H9 (cell line): ENCODE measurements at regions not wholly inside any gene's neighbourhood (a gene's known extent, or its start where the extent isn't known, plus 50 kb on each side); places are given as distances from the start of the nearest gene placed in this dataset.

Experiments
- DNase-seq: peaks from one replicate; pipeline ENCODE4 v3.0.0-alpha.2; 2017
- H2AFZ ChIP-seq: one replicate; pipeline ENCODE4 v1.6.1; 2013; ENCODE audit warnings: mild to moderate bottlenecking, low read length, control low read depth, moderate library complexity
- H2AK5ac ChIP-seq: 2 replicates; pipeline ENCODE4 v1.6.1; 2013; ENCODE audit warnings: low read length, control low read depth, mixed read lengths; ENCODE audit not compliant: insufficient read length
- H2BK120ac ChIP-seq: one replicate; pipeline ENCODE4 v1.6.1; 2013; ENCODE audit warnings: low read depth, mild to moderate bottlenecking, low read length, control low read depth, inconsistent platforms; ENCODE audit not compliant: poor library complexity, severe bottlenecking
- H2BK12ac ChIP-seq: 2 replicates; pipeline ENCODE4 v1.6.1; 2013; ENCODE audit warnings: low read length, control low read depth, mixed read lengths, low read depth; ENCODE audit not compliant: insufficient read length
- H2BK15ac ChIP-seq: 2 replicates; pipeline ENCODE4 v1.6.1; 2013; ENCODE audit warnings: low read depth, low read length, control low read depth
- H2BK20ac ChIP-seq: one replicate; pipeline ENCODE4 v1.6.1; 2013; ENCODE audit warnings: low read depth, mild to moderate bottlenecking, low read length, control low read depth, inconsistent platforms; ENCODE audit not compliant: poor library complexity, severe bottlenecking
- H2BK5ac ChIP-seq: 2 replicates; pipeline ENCODE4 v1.6.1; 2013; ENCODE audit warnings: low read length, control low read depth, mixed read lengths; ENCODE audit not compliant: insufficient read length
- H3K14ac ChIP-seq: 2 replicates; pipeline ENCODE4 v1.6.1; 2013; ENCODE audit warnings: low read length, control low read depth; ENCODE audit not compliant: insufficient read depth
- H3K18ac ChIP-seq: 2 replicates; pipeline ENCODE4 v1.6.1; 2013; ENCODE audit warnings: low read depth, mild to moderate bottlenecking, mixed read lengths, low read length, control low read depth; ENCODE audit not compliant: insufficient read length
- H3K23ac ChIP-seq: 2 replicates; pipeline ENCODE4 v1.6.1; 2013; ENCODE audit warnings: low read length, control low read depth, mixed read lengths, low read depth; ENCODE audit not compliant: insufficient read length
- H3K23me2 ChIP-seq: 2 replicates; pipeline ENCODE4 v1.6.1; 2013; ENCODE audit warnings: low read depth, mild to moderate bottlenecking, mixed read lengths, low read length, control low read depth; ENCODE audit not compliant: insufficient read length, poor library complexity, severe bottlenecking
- H3K27ac ChIP-seq: 2 replicates; pipeline ENCODE4 v1.5.1; 2013; ENCODE audit warnings: low read length, control low read depth, mixed read lengths, low read depth; ENCODE audit not compliant: insufficient read length
- H3K27me3 ChIP-seq: 2 replicates; pipeline ENCODE4 v1.6.1; 2013; ENCODE audit warnings: low read length, control low read depth, inconsistent platforms; ENCODE audit not compliant: insufficient read depth
- H3K4ac ChIP-seq: 2 replicates; pipeline ENCODE4 v1.6.1; 2013; ENCODE audit warnings: low read depth, mild to moderate bottlenecking, control low read depth, inconsistent platforms, low read length, moderate library complexity
- H3K4me1 ChIP-seq: 2 replicates; pipeline ENCODE4 v1.6.1; 2013; ENCODE audit warnings: low read length, control low read depth, inconsistent platforms; ENCODE audit not compliant: insufficient read depth
- H3K4me2 ChIP-seq: 2 replicates; pipeline ENCODE4 v1.6.1; 2013; ENCODE audit warnings: low read length, control low read depth, mixed read lengths; ENCODE audit not compliant: insufficient read length, insufficient read depth
- H3K56ac ChIP-seq: 2 replicates; pipeline ENCODE4 v1.6.1; 2013; ENCODE audit warnings: low read depth, mild to moderate bottlenecking, mixed read lengths, low read length, control low read depth; ENCODE audit not compliant: insufficient read length
- H3K79me1 ChIP-seq: 2 replicates; pipeline ENCODE4 v1.6.1; 2013; ENCODE audit warnings: low read depth, mild to moderate bottlenecking, moderate library complexity, low read length, control low read depth, inconsistent platforms; ENCODE audit not compliant: insufficient read depth, poor library complexity, severe bottlenecking
- H3K79me2 ChIP-seq: 2 replicates; pipeline ENCODE4 v1.6.1; 2013; ENCODE audit warnings: low read length, control low read depth, inconsistent platforms; ENCODE audit not compliant: insufficient read depth
- H3K9ac ChIP-seq: 2 replicates; pipeline ENCODE4 v1.6.1; 2013; ENCODE audit warnings: low read length, control low read depth, mixed read lengths; ENCODE audit not compliant: insufficient read length; ENCODE audit errors: extremely low read depth
- H3K9me3 ChIP-seq: one replicate; pipeline ENCODE4 v1.6.1; 2013; ENCODE audit warnings: low read depth, low read length, inconsistent platforms; ENCODE audit not compliant: control insufficient read depth
- H3T11ph ChIP-seq: one replicate; pipeline ENCODE4 v1.6.1; 2013; ENCODE audit warnings: mild to moderate bottlenecking, low read length, control low read depth, inconsistent platforms
- H4K20me1 ChIP-seq: one replicate; pipeline ENCODE4 v1.6.1; 2013; ENCODE audit not compliant: control insufficient read depth, insufficient read length, insufficient read depth
- H4K5ac ChIP-seq: 2 replicates; pipeline ENCODE4 v1.6.1; 2013; ENCODE audit warnings: low read depth, mild to moderate bottlenecking, mixed read lengths, low read length, control low read depth; ENCODE audit not compliant: insufficient read length
- H4K8ac ChIP-seq: replicated peaks from 2 replicates; pipeline ENCODE4 v1.6.1; 2013; ENCODE audit warnings: low read length, control low read depth, mixed read lengths, low read depth; ENCODE audit not compliant: insufficient read length
- H4K91ac ChIP-seq: 2 replicates; pipeline ENCODE4 v1.6.1; 2013; ENCODE audit warnings: low read depth, mild to moderate bottlenecking, moderate library complexity, mixed read lengths, low read length, control low read depth; ENCODE audit not compliant: insufficient read length
- H3K27ac Mint-ChIP-seq, 3 experiments: 2 replicates in 2 of 3; 3 replicates in 1 of 3; pipeline ENCODE4 v1.8.0; 2020 to 2021; ENCODE audit warnings: mixed read lengths in 3 of 3, mild to moderate bottlenecking in 1 of 3, moderate library complexity in 1 of 3
- H3K27me3 Mint-ChIP-seq: 2 replicates; pipeline ENCODE4 v1.8.0; 2021; ENCODE audit warnings: low read depth, mild to moderate bottlenecking, moderate library complexity, mixed read lengths
- H3K36me3 Mint-ChIP-seq, 3 experiments: 2 replicates in 2 of 3; 3 replicates in 1 of 3; pipeline ENCODE4 v1.8.0; 2020 to 2021; ENCODE audit warnings: low read depth in 3 of 3, mixed read lengths in 3 of 3; ENCODE audit not compliant: insufficient read depth in 1 of 3
- H3K4me1 Mint-ChIP-seq, 2 experiments: 2 replicates each; pipeline ENCODE4 v1.8.0; 2020; ENCODE audit warnings: mixed read lengths in 2 of 2
- H3K4me3 Mint-ChIP-seq, 2 experiments: 2 replicates in 1 of 2; 3 replicates in 1 of 2; pipeline ENCODE4 v1.8.0; 2020 to 2021; ENCODE audit warnings: mild to moderate bottlenecking in 2 of 2, mixed read lengths in 2 of 2, moderate library complexity in 1 of 2
- H3K9me3 Mint-ChIP-seq, 2 experiments: 2 replicates in 1 of 2; 3 replicates in 1 of 2; pipeline ENCODE4 v1.8.0; 2020; ENCODE audit warnings: mild to moderate bottlenecking in 2 of 2, mixed read lengths in 2 of 2, moderate library complexity in 1 of 2
- WGBS: extraction: QIAGEN DNeasy Blood & Tissue Kit; methylation state at CpG from one replicate; pipeline ENCODE4 v1.1.7; 2013; ENCODE audit warnings: missing lambda C conversion rate, low lambda C conversion rate, mixed read lengths; ENCODE audit not compliant: insufficient read length; ENCODE audit errors: extremely low coverage; 5-methylcytosine and 5-hydroxymethylcytosine counted together
- TF ChIP-seq, protein P1 (sequence below): fragments of 200-600 bp; sonication (generic); conservative IDR thresholded peaks from 3 replicates; pipeline ENCODE4 v1.8.0; 2021; ENCODE audit warnings: antibody characterized with exemption, mild to moderate bottlenecking

DNA sequence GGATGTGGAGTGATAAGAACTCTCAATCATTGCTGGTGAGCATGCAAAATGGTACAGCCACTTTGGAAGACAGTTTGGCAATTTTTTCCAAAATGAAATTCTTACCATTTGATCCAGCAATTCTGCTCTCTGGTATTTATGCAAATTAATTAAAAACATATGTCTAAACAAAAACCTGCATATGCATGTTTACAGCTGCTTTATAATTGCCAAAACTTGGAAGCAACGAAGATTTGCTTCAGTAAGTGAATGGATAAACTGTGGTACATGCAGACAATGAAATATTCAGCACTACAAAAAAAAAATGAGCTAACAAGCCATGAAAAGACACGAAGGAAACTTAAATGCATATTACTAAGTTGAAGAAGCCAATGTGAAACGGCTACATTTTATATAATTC, 55.5 kb upstream of the SMLR1 start:
- Histone ChIP-seq H2AFZ (no peak overlapping the region), H4K5ac (no peak overlapping the region), H3T11ph (no peak overlapping the region), H3K9me3 (no peaks in the 10 kb centered on the region), H3K4me2 (no peak overlapping the region), H2BK12ac (no peak overlapping the region), H3K79me1 (no peaks in the 10 kb centered on the region), H3K9ac (no peak overlapping the region), H3K4me1 (no peaks in the 10 kb centered on the region), H3K27me3 (no peaks in the 10 kb centered on the region), H2BK20ac (no peak overlapping the region), H2BK15ac (no peak overlapping the region), H3K23ac (no peak overlapping the region), H3K18ac (no peak overlapping the region), H4K20me1 (no peaks in the 10 kb centered on the region), H3K79me2 (no peaks in the 10 kb centered on the region), H2BK120ac (no peak overlapping the region), H2AK5ac (no peak overlapping the region), H2BK5ac (no peak overlapping the region), H3K23me2 (no peaks in the 10 kb centered on the region), H3K27ac (no peak overlapping the region), H4K91ac (no peak overlapping the region), H4K8ac (no peak overlapping the region), H3K14ac (no peak overlapping the region), H3K4ac (no peak overlapping the region), H3K56ac (no peak overlapping the region)
- H3K36me3 Mint-ChIP-seq = no peaks in the 10 kb centered on the region
- no peaks in the 10 kb centered on the region for H3K27me3 Mint-ChIP-seq
- no peaks in the 10 kb centered on the region for H3K4me1 Mint-ChIP-seq
- no peaks in the 10 kb centered on the region for H3K9me3 Mint-ChIP-seq
- no peak overlapping the region for H3K27ac Mint-ChIP-seq
- no peak for DNase-seq
- no CpG with 5 or more reads among the region's 3 CpGs for WGBS
- no peak overlapping the region for H3K4me3 Mint-ChIP-seq
- TF ChIP-seq, protein P1, sequence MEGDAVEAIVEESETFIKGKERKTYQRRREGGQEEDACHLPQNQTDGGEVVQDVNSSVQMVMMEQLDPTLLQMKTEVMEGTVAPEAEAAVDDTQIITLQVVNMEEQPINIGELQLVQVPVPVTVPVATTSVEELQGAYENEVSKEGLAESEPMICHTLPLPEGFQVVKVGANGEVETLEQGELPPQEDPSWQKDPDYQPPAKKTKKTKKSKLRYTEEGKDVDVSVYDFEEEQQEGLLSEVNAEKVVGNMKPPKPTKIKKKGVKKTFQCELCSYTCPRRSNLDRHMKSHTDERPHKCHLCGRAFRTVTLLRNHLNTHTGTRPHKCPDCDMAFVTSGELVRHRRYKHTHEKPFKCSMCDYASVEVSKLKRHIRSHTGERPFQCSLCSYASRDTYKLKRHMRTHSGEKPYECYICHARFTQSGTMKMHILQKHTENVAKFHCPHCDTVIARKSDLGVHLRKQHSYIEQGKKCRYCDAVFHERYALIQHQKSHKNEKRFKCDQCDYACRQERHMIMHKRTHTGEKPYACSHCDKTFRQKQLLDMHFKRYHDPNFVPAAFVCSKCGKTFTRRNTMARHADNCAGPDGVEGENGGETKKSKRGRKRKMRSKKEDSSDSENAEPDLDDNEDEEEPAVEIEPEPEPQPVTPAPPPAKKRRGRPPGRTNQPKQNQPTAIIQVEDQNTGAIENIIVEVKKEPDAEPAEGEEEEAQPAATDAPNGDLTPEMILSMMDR = no peak
